HepG2 (cell line): ENCODE measurements at regions not wholly inside any gene's neighbourhood (a gene's known extent, or its start where the extent isn't known, plus 50 kb on each side); places are given as distances from the start of the nearest gene placed in this dataset.

Source experiments
- ATAC-seq: fragments of 200-7000 bp; cut with Tn5 transposase; 3 replicates; pipeline ENCODE4 v1.9.1; 2020; ENCODE audit warnings: mild to moderate bottlenecking, moderate library complexity
- BruUV-seq: library from RNA; stranded (reverse); fragments of 400-500 nt; replicated peaks from 2 replicates; lab custom pipeline; 2021; lab: Mats Ljungman, UMichigan
- CTCF ChIA-PET: fragments of 300-600 bp; formaldehyde crosslinking; extraction: SDS; loops from one replicate; lab custom pipeline; 2021; ENCODE audit warnings: low total read pairs, inconsistent platforms, low intra/inter-chr PET ratio; lab: Yijun Ruan, JAX
- POLR2A ChIA-PET: fragments of 350-600 bp; sonication (Branson Sonifier 250); formaldehyde crosslinking; loops from one replicate; lab custom pipeline; 2020; ENCODE audit warnings: antibody characterized with exemption, inconsistent platforms; lab: Yijun Ruan, JAX
- DNase-seq: peaks from one replicate; pipeline ENCODE4 v3.0.0-alpha.2; 2015; ENCODE audit warnings: low spot score
- FAIRE-seq: peaks from 3 replicates; lab custom pipeline; 2011; peaks lifted over from hg19 to GRCh38; lab: Jason Lieb, UNC
- H2AFZ ChIP-seq: one replicate; pipeline ENCODE4 v1.6.1; 2011; ENCODE audit warnings: low read length, inconsistent platforms
- H3K27ac ChIP-seq: fragments of 300-600 bp; 3 replicates; pipeline ENCODE4 v1.8.0; 2011; ENCODE audit warnings: mixed run types, mild to moderate bottlenecking, mixed read lengths, low read length, inconsistent platforms; ENCODE audit not compliant: insufficient read depth; ENCODE audit errors: extremely low read length
- H3K27me3 ChIP-seq, 2 experiments: fragments of 200-600 bp in 1 of 2; 2 replicates in 1 of 2; 3 replicates in 1 of 2; pipeline versions ENCODE4 v1.6.0 to v1.8.0; 2011; ENCODE audit warnings: low read length in 2 of 2, mild to moderate bottlenecking in 2 of 2, moderate library complexity in 2 of 2, inconsistent platforms in 1 of 2; ENCODE audit not compliant: insufficient read depth in 2 of 2, control insufficient read depth in 1 of 2
- H3K36me3 ChIP-seq, 2 experiments: fragments of 200-600 bp in 1 of 2; replicated peaks in 1 of 2; 2 replicates in 1 of 2; 3 replicates in 1 of 2; pipeline versions ENCODE4 v1.5.1 to v1.8.0; 2011; ENCODE audit warnings: low read length in 2 of 2, inconsistent platforms in 1 of 2; ENCODE audit not compliant: insufficient read depth in 2 of 2, control insufficient read depth in 1 of 2
- H3K4me1 ChIP-seq: 2 replicates; pipeline ENCODE4 v1.5.1; 2012; ENCODE audit warnings: low read length, inconsistent platforms; ENCODE audit not compliant: insufficient read depth
- H3K4me2 ChIP-seq: 2 replicates; pipeline ENCODE4 v1.6.0; 2011; ENCODE audit warnings: low read depth, low read length, inconsistent platforms
- H3K4me3 ChIP-seq, 3 experiments: fragments of 200-600 bp in 1 of 3; sonication (generic), shearing (Covaris generic) in 1 of 3; replicated peaks in 1 of 3; 2 replicates each; pipeline ENCODE4 v1.5.1; 2011 to 2016; ENCODE audit warnings: low read length in 3 of 3, inconsistent platforms in 2 of 3, low read depth in 2 of 3, mild to moderate bottlenecking in 2 of 3, control low read depth in 1 of 3, mixed read lengths in 1 of 3; ENCODE audit not compliant: insufficient read depth in 1 of 3
- H3K79me2 ChIP-seq: one replicate; pipeline ENCODE4 v1.6.1; 2011; ENCODE audit warnings: low read length, inconsistent platforms; ENCODE audit not compliant: insufficient read depth
- H3K9ac ChIP-seq: 2 replicates; pipeline ENCODE4 v1.6.0; 2011; ENCODE audit warnings: mild to moderate bottlenecking, low read depth, low read length, inconsistent platforms; ENCODE audit not compliant: insufficient read depth
- H3K9me3 ChIP-seq: 2 replicates; pipeline ENCODE4 v1.5.1; 2012; ENCODE audit warnings: mild to moderate bottlenecking, low read length
- H4K20me1 ChIP-seq: 2 replicates; pipeline ENCODE4 v1.6.0; 2011; ENCODE audit warnings: inconsistent platforms, mild to moderate bottlenecking, low read length, moderate library complexity; ENCODE audit not compliant: insufficient read depth
- BCL6 ChIP-seq: IDR thresholded peaks from 2 replicates; pipeline ENCODE4 v1.6.1; 2016; ENCODE audit warnings: missing genetic modification reagents, missing compliant biosample characterization
- BORCS8-MEF2B ChIP-seq: sonication (generic); formaldehyde crosslinking; IDR thresholded peaks from 2 replicates; pipeline ENCODE4 v1.8.0; 2022; ENCODE audit warnings: mild to moderate bottlenecking, missing genetic modification reagents
- FOXC1 ChIP-seq: sonication (generic); formaldehyde crosslinking; IDR thresholded peaks from 2 replicates; pipeline ENCODE4 v1.8.0; 2022; ENCODE audit warnings: mild to moderate bottlenecking, missing genetic modification reagents, borderline replicate concordance
- KLF13 ChIP-seq: sonication (generic); formaldehyde crosslinking; IDR thresholded peaks from 2 replicates; pipeline ENCODE4 v1.4.0; 2020; ENCODE audit warnings: mild to moderate bottlenecking, missing genetic modification reagents
- MLX ChIP-seq: IDR thresholded peaks from 2 replicates; pipeline ENCODE4 v1.6.1; 2016
- THAP7 ChIP-seq: sonication (generic); formaldehyde crosslinking; IDR thresholded peaks from 2 replicates; pipeline ENCODE4 v1.8.1; 2023; ENCODE audit warnings: mild to moderate bottlenecking, missing genetic modification reagents
- ZFP41 ChIP-seq: sonication (generic); formaldehyde crosslinking; IDR thresholded peaks from 2 replicates; pipeline ENCODE4 v1.4.0; 2020; ENCODE audit warnings: mild to moderate bottlenecking, missing genetic modification reagents, borderline replicate concordance
- ZNF18 ChIP-seq: sonication (generic); formaldehyde crosslinking; IDR thresholded peaks from 2 replicates; pipeline ENCODE4 v1.8.0; 2022; ENCODE audit warnings: mild to moderate bottlenecking, missing genetic modification reagents; ENCODE audit not compliant: insufficient replicate concordance
- ZNF260 ChIP-seq: sonication (generic); formaldehyde crosslinking; IDR thresholded peaks from 2 replicates; pipeline ENCODE4 v1.4.0; 2020; ENCODE audit warnings: missing genetic modification reagents, low read depth, mild to moderate bottlenecking, borderline replicate concordance
- ZNF619 ChIP-seq: sonication (generic); formaldehyde crosslinking; IDR thresholded peaks from 2 replicates; pipeline ENCODE4 v1.4.0; 2020; ENCODE audit warnings: mild to moderate bottlenecking, missing genetic modification reagents
- ZSCAN22 ChIP-seq: sonication (generic); formaldehyde crosslinking; IDR thresholded peaks from 2 replicates; pipeline ENCODE4 v1.4.0; 2020; ENCODE audit warnings: mild to moderate bottlenecking, missing genetic modification reagents
- ZSCAN9 ChIP-seq: IDR thresholded peaks from 2 replicates; pipeline ENCODE4 v1.6.1; 2016; ENCODE audit warnings: borderline replicate concordance
- WGBS: methylation state at CpG from one replicate; pipeline ENCODE4 v1.1.6; 2017; ENCODE audit warnings: low lambda C conversion rate; 5-methylcytosine and 5-hydroxymethylcytosine counted together
- in situ Hi-C: cut with HindIII; loops from 2 replicates; pipeline ENCODE4 v1.10.0; 2017; ENCODE audit warnings: low pct_unique_long_range_greater_than_20kb; ENCODE audit not compliant: extremely low pct_ligation_motif_present
- intact Hi-C: fragments of 100-400 bp; cut with micrococcal nuclease; formaldehyde crosslinking; loops from one replicate; pipeline ENCODE4 v1.10.0; 2022; ENCODE audit not compliant: unreplicated experiment

GRCh38 chr1:213796525-213796924 lies 191.2 kb upstream of the PROX1 start:
- intact Hi-C loops (loop anchor here (10.0 kb wide), 1 partner anchor 188 kb away; the partner anchor contains the start of gene PROX1), in situ Hi-C loops (no loop called here)
- no peaks in the 10 kb centered on the region for H3K9me3 ChIP-seq
- no peak overlapping the region for H3K4me3 ChIP-seq
- H3K9ac ChIP-seq, result no peak overlapping the region
- peaks cover 46% of the 10 kb centered on the region for H3K4me1 ChIP-seq
- no peaks in the 10 kb centered on the region; a peak in 1 of 5 replicates for H3K27me3 ChIP-seq
- no peak for FAIRE-seq
- CTCF ChIA-PET, result no interaction called here
- no peak for DNase-seq
- no peaks in the 10 kb centered on the region for H4K20me1 ChIP-seq
- POLR2A ChIA-PET, result no interaction called here
- no peaks in the 10 kb centered on the region for H3K79me2 ChIP-seq
- no TSS peak for BruUV-seq
- no peak for ATAC-seq
- H3K36me3 ChIP-seq, result no peaks in the 10 kb centered on the region
- H3K4me2 ChIP-seq, result no peak overlapping the region
- H2AFZ ChIP-seq, result no peak overlapping the region
- no peak overlapping the region for H3K27ac ChIP-seq
- 89% methylated on average over 8 of the region's 8 CpGs for WGBS
- TF ChIP-seq THAP7 (no peak), ZSCAN9 (CRISPR knock-in tag) (no peak), BCL6 (CRISPR knock-in tag) (no peak), BORCS8-MEF2B (CRISPR knock-in tag) (no peak), ZSCAN22 (CRISPR knock-in tag) (no peak), ZFP41 (CRISPR knock-in tag) (no peak), ZNF260 (CRISPR knock-in tag) (no peak), MLX (CRISPR knock-in tag) (no peak), ZNF619 (CRISPR knock-in tag) (no peak), KLF13 (CRISPR knock-in tag) (no peak), FOXC1 (no peak), ZNF18 (CRISPR knock-in tag) (no peak)
